22Rv1 (cell line): ENCODE measurements at regions not wholly inside any gene's neighbourhood (a gene's known extent, or its start where the extent isn't known, plus 50 kb on each side); places are given as distances from the start of the nearest gene placed in this dataset.

ENCODE experiments used
- CTCF ChIP-seq: fragments of 450-650 bp; IDR thresholded peaks from 2 replicates; pipeline ENCODE4 v1.5.1; 2017; ENCODE audit warnings: mild to moderate bottlenecking
- ZFX ChIP-seq: fragments of 450-650 bp; IDR thresholded peaks from 2 replicates; pipeline ENCODE4 v1.6.1; 2017; ENCODE audit warnings: antibody characterized with exemption, borderline replicate concordance

DNA sequence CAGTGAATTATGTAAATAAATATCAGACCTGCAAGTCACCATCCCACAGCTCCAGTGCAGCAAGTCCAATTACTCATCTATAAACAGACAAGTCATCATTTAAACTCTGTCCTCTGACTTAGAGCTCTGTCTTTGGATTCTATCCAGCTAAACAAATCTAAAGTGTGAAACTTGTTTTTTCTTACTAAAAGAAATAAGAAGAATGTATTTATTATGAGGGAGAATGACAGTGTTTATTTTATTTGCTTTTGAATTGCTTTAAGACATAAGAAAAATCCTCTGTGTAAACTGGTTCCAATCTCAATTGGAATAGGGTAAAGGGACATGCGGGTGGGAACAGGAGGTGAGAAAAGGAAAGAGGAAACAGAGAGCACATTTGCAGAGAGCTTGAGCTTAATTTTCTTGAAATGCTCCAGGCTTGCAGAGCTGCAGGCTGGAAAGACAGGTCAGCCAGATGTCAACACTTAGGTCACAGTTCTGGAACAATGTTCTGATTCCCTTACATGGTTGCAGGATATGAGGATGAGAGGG is 355.8 kb downstream of the MEIS1 start:
- TF ChIP-seq CTCF: no peak
- TF ChIP-seq ZFX: no peak
